ENCODE measurements at regions not wholly inside any gene's neighbourhood (a gene's known extent, or its start where the extent isn't known, plus 50 kb on each side); places are given as distances from the start of the nearest gene placed in this dataset.

- H3K4me3 ChIP-seq (ENCODE audit: low read depth, low read length): no peak overlapping the region
- no peak for TF ChIP-seq CTCF (IDR thresholded peaks at IDR 0.05; ENCODE audit: low read depth, low read length)
These were observed 1850.6 kb upstream of the SEL1L start for GRCh38 chr14:83384253-83384652.

GRCh38 chr14:83395321-83395720 is 1861.7 kb upstream of the SEL1L start:
- H3K4me3 ChIP-seq (ENCODE audit: low read depth, low read length): no peak overlapping the region
- no peak for TF ChIP-seq CTCF (IDR thresholded peaks at IDR 0.05; ENCODE audit: low read depth, low read length)

- TF ChIP-seq CTCF (IDR thresholded peaks at IDR 0.05; ENCODE audit: low read depth, low read length): no peak
- no peak overlapping the region for H3K4me3 ChIP-seq (ENCODE audit: low read depth, low read length)
These were observed 1882.8 kb upstream of the SEL1L start for GRCh38 chr14:83416476-83416875.

DNA sequence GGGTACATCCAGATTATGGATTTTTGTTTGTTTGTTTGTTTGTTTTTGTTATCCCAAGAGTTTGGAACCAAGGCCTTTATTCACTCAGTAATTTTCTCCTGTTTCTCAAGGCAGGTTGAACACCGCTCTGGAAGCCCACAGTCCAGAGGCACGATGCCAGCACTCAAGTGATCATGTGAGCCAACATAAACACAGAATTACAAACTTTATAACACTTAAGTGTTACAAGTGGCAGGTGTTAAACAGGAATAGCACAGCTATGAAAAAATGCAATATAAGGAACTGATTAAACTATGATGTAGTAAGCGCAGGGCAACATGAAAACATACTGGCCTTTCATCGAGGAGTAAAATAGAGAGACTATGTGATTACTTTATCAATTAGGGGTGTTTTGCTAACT is 1885.8 kb upstream of the SEL1L start:
- no peak overlapping the region for H3K4me3 ChIP-seq (ENCODE audit: low read depth, low read length)
- TF ChIP-seq CTCF (IDR thresholded peaks at IDR 0.05; ENCODE audit: low read depth, low read length): no peak

- TF ChIP-seq CTCF (IDR thresholded peaks at IDR 0.05; ENCODE audit: low read depth, low read length): no peak
- H3K4me3 ChIP-seq (ENCODE audit: low read depth, low read length): no peak overlapping the region
These were observed 1888.1 kb upstream of the SEL1L start for GRCh38 chr14:83421711-83422110.

- no peak for TF ChIP-seq CTCF (IDR thresholded peaks at IDR 0.05; ENCODE audit: low read depth, low read length)
- no peak overlapping the region for H3K4me3 ChIP-seq (ENCODE audit: low read depth, low read length)
These were observed 1891.5 kb upstream of the SEL1L start for GRCh38 chr14:83425138-83425537.

DNA sequence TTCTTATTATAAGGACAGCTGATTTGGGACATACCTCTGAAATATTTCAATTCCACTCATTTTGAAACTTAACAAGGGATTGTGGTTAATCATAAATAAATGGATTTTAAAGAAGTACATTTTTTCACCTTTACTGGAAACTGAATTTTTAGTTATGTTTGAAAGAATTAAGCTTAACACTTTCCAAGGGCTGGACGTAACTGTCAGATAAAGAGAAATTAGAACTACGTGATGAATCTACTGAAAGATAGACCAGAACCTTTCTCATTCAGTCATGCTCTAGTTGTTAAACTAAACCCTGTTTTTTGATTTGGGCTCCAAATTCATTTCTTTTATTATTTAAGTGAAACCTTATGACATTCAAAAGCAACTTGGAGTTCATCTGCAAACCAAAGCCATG is 1892.1 kb upstream of the SEL1L start:
- no peak for TF ChIP-seq CTCF (IDR thresholded peaks at IDR 0.05; ENCODE audit: low read depth, low read length)
- no peak overlapping the region for H3K4me3 ChIP-seq (ENCODE audit: low read depth, low read length)

Data from WI38 (cell line).